GM18517 (cell line): ENCODE measurements at regions not wholly inside any gene's neighbourhood (a gene's known extent, or its start where the extent isn't known, plus 50 kb on each side); places are given as distances from the start of the nearest gene placed in this dataset.
"Not testable (repeated sequence)": the region's sequence is repeated elsewhere in the genome, so short reads cannot be mapped to it uniquely, and the experiment has no call there.

Experiments used
- ATAC-seq: cut with Tn5 transposase; IDR thresholded peaks from one replicate; pipeline ENCODE4 v1.9.1; 2021; ENCODE audit warnings: mild to moderate bottlenecking, moderate library complexity; ENCODE audit not compliant: unreplicated experiment

- not testable (repeated sequence) for ATAC-seq
Observed at GRCh38 chr2:89112434-89112833, 421.0 kb downstream of the RPIA start.

- ATAC-seq = not testable (repeated sequence)
Observed at GRCh38 chr2:89113286-89113685, 421.8 kb downstream of the RPIA start.

GRCh38 chr2:89129440-89129839 lies 438.0 kb downstream of the RPIA start:
- ATAC-seq = not testable (repeated sequence)

DNA sequence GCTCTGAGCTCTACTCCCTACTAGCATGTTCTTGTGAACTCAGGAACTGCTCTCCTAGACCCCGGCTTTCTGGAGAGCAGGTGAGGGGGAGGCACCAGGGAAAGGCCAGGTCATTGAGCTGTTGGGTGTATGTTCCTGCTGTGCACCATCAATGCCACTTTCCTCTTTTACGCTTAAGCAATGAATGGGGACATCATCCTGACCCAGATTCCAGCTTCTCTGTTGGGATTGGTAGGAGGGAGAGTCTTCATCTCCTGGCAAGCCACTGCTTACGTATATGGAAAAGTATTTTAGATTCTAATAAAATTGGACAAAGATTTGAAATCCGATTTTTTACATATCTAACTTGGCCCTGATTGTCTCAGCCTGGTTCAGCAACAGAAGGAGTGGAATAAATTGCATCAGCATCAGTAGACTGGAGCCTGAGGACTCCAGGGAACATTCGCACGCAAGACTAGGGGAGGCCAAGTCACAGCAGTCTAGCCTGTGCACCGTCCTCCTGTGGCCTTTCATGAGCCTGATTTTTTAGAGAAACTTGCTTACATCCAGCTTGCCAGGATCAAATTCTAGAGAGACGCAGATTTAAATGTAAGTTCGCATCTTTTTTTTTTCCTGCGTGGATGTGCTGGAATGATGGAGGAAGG lies 439.3 kb downstream of the RPIA start:
- not testable (repeated sequence) for ATAC-seq

DNA sequence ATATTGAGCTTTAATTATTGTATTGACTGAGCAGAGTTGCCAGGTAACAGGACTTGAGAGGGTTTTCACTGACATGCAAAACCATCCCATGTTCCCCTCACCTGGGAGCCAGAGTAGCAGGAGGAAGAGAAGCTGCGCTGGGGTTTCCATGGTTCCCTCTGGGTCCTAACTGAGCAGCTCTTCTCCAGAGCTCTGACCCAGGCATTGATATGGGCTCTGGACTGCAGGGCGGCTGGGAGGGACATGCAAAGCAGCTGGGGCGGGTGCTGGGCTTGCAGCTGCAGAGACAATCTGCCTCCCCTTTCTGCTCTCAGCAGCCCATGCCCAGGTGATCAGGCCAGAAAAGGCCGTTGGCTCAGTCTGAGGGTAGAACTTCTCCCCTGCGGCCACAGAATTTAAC lies 451.5 kb downstream of the RPIA start:
- not testable (repeated sequence) for ATAC-seq

- not testable (repeated sequence) for ATAC-seq
Observed at GRCh38 chr2:89145342-89145741, 453.9 kb downstream of the RPIA start.

- not testable (repeated sequence) for ATAC-seq
Observed at GRCh38 chr2:89148256-89148655, 456.8 kb downstream of the RPIA start.

GRCh38 chr2:89151699-89152098 lies 460.2 kb downstream of the RPIA start:
- ATAC-seq = not testable (repeated sequence)

DNA sequence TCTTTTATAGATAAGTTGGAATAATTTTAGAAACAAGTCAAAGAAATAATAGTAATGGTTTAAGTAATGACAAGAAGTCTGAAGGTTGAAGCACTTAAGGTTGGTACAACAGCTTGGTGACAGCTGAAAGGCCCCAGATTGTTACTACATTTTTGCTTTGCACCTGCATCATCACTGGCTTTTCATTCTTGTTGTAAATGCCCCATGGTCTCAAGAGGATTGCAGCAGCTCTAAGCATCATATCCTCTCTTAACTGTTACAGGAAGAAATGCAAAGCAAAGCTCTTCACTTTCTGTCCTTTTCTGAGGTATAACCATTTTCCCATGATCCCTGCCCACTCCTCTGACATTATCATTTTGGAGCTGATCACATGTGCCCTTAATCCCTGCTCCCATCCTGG lies 461.0 kb downstream of the RPIA start:
- not testable (repeated sequence) for ATAC-seq

DNA sequence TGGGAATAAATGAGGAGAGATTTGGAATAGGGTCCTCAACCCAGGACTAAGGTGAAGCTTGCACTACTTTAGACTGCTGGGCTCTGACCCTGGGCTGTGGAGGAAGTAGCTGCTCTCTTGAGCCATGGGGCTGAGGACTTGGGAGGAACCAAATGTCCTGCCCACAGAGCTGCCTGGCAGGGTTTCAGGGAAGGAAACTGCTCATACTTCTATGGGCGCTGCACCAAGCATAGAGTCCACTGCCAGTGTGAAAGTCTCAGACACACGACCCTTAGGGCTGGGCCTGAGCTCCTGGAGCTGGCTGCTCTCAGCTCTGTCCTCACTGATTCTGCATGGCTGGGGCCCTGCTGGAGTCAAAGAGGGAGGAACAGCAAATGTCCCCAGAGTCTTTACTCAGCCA lies 461.7 kb downstream of the RPIA start:
- not testable (repeated sequence) for ATAC-seq

- ATAC-seq = peak; percentile 63
Observed at GRCh38 chr2:89154247-89154682, 462.8 kb downstream of the RPIA start.

DNA sequence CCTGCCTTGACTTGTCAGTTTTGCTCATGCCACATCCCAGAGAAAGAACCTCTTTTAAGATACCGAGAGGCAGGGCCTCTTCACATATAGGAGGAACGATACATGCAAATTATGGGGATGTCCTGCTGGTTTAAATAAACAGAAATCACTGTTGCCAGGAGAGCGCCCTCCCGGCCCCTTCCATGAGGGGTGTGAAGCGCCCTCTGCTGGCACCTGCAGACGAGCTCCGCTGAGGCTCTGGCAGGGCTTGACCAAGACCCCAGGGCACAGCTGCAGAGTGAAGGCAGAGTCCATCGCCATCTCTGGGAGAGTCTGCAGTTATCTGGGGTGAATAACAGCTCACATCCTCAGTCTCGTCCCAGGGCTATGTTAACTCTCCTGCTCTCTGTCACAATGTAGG lies 468.8 kb downstream of the RPIA start:
- not testable (repeated sequence) for ATAC-seq

DNA sequence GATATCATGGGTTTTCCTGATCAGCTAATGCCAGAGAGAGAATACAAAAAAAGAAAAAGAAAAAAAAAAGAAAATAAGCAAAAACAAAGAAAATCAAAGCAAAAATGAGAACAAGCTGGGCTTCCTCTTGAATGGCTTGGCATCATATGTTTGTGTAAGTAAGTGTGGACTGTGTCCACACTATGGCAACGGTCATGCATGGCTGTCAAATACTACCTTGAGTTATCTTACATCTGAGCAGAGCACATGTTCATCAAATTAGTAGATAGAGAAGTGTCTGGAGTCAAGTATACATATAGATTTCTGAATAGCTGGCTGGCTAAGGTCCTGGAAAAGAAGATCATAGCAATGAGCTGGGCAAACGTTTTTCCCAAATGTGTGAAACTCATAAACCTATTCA lies 470.2 kb downstream of the RPIA start:
- ATAC-seq = not testable (repeated sequence)

DNA sequence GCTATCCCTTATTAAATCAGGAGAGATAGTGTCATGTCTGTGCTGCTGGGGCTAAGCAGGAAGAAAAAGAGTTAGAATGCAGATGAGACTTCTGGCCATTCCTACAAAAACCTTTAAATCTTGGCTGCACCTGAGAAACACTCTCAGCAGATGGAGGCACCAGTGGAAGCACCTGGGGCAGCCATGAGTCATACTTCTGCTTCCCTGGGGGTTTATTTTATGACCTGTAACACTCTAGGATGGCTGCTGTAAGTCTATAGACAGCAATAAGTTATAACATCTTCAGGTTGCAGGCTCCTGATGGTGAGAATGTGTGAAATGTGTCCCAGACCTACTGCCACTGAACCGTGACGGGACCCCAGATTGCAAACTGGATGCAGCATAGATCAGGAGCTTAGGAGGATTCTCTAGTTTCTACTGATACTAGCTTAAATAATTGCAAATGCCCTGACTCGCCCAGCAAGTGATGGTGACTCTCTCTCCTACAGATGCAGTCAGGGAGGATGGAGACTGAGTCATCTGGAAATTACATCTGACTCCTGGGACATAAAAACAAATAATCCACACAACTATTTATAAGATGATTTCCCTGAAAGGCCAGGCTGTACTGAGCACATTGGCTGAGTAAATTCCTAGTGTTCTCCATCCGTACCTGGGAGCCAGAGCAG lies 479.2 kb downstream of the RPIA start:
- not testable (repeated sequence) for ATAC-seq

GRCh38 chr2:89171174-89171519 lies 479.7 kb downstream of the RPIA start:
- ATAC-seq = not testable (repeated sequence)

GRCh38 chr2:89177004-89177403 lies 485.5 kb downstream of the RPIA start:
- ATAC-seq = not testable (repeated sequence)

DNA sequence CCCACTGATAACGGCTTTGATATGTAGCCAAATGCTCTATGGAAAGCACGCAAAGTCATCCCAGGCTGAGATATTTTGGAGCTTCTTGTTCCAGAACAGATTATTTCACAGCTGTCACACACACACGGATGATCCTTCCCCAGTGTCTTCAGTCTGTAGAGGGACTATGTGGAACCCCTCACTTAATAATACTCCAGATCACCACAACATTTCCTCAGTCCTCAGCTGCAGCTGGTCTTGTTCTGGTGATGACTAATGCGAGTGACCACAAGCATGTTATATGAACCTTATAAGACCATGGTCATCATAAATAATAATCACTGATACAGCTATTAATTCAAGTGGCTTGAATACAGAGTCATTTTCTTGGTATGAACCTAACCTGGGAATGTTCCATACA lies 490.7 kb downstream of the RPIA start:
- ATAC-seq = not testable (repeated sequence)

DNA sequence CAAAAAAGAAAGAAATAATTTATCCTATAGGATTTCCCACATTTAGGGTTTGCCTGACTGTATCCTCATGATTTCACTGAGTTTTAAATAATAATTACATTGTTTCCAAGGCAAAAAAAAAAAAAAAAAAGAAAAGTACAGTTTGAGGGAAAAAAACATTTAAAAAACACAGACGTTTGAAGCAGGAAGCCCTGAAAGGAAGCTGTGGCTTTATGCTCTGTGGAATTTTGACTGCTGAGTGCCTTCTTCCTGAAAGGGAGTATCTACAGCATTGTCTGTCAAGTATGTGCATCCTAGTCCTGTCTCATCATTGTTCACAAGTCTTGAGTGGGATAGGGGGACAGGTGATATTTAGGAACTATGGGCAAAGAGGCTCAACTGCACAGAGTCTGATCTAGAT lies 493.3 kb downstream of the RPIA start:
- not testable (repeated sequence) for ATAC-seq

- ATAC-seq = not testable (repeated sequence)
Observed at GRCh38 chr2:89195636-89196251, 504.3 kb downstream of the RPIA start.

DNA sequence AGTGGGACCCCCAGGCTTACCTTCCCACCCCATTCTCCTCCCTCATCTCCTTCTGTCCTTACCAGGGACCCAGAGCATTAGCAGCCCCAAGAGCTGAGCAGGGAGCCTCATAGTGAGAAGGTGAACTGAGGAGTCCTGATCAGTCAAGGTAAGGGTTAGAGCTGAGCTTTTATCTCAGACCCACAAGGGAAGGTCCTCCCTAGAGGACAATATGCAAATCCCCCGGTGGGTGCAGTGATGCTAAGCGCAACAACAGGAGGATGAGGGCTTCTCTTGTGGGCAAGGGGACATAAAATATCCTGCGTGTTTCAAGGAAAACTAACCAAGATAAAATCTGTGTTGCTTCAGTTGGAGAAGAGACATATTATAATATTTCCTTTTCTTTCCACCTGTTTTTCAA lies 505.2 kb downstream of the RPIA start:
- ATAC-seq = not testable (repeated sequence)

DNA sequence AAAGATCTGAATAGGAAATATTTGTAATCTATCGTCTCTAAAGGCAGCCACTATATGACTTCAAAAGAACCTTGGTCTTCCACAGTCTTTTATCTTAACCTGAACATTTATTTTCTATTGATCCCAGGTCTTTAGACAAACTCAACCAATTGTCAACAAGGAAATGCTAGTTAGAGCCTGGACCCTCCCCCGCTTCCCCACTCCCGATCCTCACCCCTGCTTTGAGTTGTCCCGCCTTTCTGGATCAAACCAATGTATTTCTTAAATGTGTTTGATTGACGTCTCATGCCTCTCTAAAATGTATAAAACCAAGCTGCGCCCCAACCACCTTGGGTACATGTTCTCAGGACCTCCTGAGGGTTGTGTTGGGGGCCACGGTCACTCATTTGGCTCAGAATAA lies 506.6 kb downstream of the RPIA start:
- not testable (repeated sequence) for ATAC-seq
